ENCODE measurements at regions not wholly inside any gene's neighbourhood (a gene's known extent, or its start where the extent isn't known, plus 50 kb on each side); places are given as distances from the start of the nearest gene placed in this dataset.

DNA sequence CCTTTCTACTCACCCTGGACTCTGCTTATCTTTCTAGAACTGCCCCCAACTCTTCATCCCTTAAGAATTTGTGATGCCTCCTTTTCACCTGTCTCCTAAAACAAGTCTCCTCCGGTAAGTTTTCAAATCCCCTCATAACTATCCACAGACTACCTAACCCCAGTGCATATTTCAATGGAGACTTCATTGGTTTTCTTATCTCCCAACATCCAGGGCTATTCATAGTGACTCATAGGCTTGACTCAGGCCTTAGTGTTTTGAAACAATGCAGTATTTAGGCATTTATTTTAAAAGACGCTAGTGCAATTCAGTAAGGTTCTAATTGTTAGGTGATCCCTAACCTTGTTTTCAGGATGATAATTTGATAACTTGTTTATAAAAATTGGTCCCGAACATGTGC lies 399.2 kb downstream of the CPS1 start:
- TF ChIP-seq EZH2 (IDR thresholded peaks at IDR 0.05) (no peak), POLR2AphosphoS5 (IDR thresholded peaks at IDR 0.05; ENCODE audit: borderline replicate concordance, low read depth, low read length) (no peak), FOXP2 (optimal IDR thresholded peaks at IDR 0.05; ENCODE audit: control extremely low read depth, extremely low read length, insufficient read depth) (no peak)
